CD14-positive monocyte (primary cell): ENCODE measurements at regions not wholly inside any gene's neighbourhood (a gene's known extent, or its start where the extent isn't known, plus 50 kb on each side); places are given as distances from the start of the nearest gene placed in this dataset.

ENCODE experiments used
- DNase-seq, 3 donors: peaks; one replicate each; pipeline ENCODE4 v3.0.0-alpha.2; 2011 to 2022
- H2AFZ ChIP-seq: 2 replicates; pipeline ENCODE4 v1.6.0; 2012; ENCODE audit warnings: mild to moderate bottlenecking, low read depth, low read length, inconsistent platforms; ENCODE audit not compliant: insufficient read depth, poor library complexity, severe bottlenecking
- H3K27ac ChIP-seq, 2 donors: 1 replicate in 1 of 2; 2 replicates in 1 of 2; pipeline ENCODE4 v1.5.1; 2012 to 2013; ENCODE audit warnings: low read length in 2 of 2, control low read depth in 1 of 2, inconsistent platforms in 1 of 2, low read depth in 1 of 2, mild to moderate bottlenecking in 1 of 2
- H3K27me3 ChIP-seq, 2 donors: one replicate each; pipeline versions ENCODE4 v1.6.0 to v1.6.1; 2011 to 2013; ENCODE audit warnings: low read length in 2 of 2; ENCODE audit not compliant: control insufficient read depth in 2 of 2, insufficient read depth in 2 of 2
- H3K36me3 ChIP-seq, 2 donors: replicated peaks in 1 of 2; 1 replicate in 1 of 2; 2 replicates in 1 of 2; pipeline versions ENCODE4 v1.5.1 to v1.6.1; 2012 to 2013; ENCODE audit warnings: low read length in 2 of 2, control low read depth in 1 of 2, inconsistent platforms in 1 of 2, mild to moderate bottlenecking in 1 of 2; ENCODE audit not compliant: insufficient read depth in 2 of 2, control insufficient read depth in 1 of 2
- H3K4me1 ChIP-seq, 2 donors: 1 replicate in 1 of 2; 2 replicates in 1 of 2; pipeline versions ENCODE4 v1.5.1 to v1.6.1; 2012 to 2013; ENCODE audit warnings: low read length in 2 of 2, control low read depth in 1 of 2, inconsistent platforms in 1 of 2, mild to moderate bottlenecking in 1 of 2, moderate library complexity in 1 of 2; ENCODE audit not compliant: insufficient read depth in 2 of 2, control insufficient read depth in 1 of 2
- H3K4me2 ChIP-seq: replicated peaks from 2 replicates; pipeline ENCODE3; 2012; ENCODE audit warnings: low read length, moderate library complexity, mild to moderate bottlenecking; ENCODE audit not compliant: poor library complexity, severe bottlenecking; ENCODE audit errors: extremely low read depth
- H3K4me3 ChIP-seq, 3 experiments: fragments of 200-600 bp in 1 of 3; sonication (generic) in 1 of 3; replicated peaks in 1 of 3; 1 replicate in 2 of 3; 2 replicates in 1 of 3; pipeline ENCODE4 v1.5.1; 2011 to 2013; ENCODE audit warnings: low read length in 3 of 3, mild to moderate bottlenecking in 3 of 3, control low read depth in 2 of 3, low read depth in 2 of 3, inconsistent platforms in 1 of 3, moderate library complexity in 1 of 3
- H3K79me2 ChIP-seq: 2 replicates; pipeline ENCODE4 v1.6.0; 2012; ENCODE audit warnings: mild to moderate bottlenecking, control low read depth, inconsistent platforms, low read length, moderate library complexity; ENCODE audit not compliant: insufficient read depth
- H3K9ac ChIP-seq: 2 replicates; pipeline ENCODE4 v1.6.0; 2017; ENCODE audit warnings: low read length, mild to moderate bottlenecking; ENCODE audit not compliant: insufficient read depth, poor library complexity, severe bottlenecking
- H3K9me3 ChIP-seq, 2 donors: replicated peaks in 1 of 2; 1 replicate in 1 of 2; 2 replicates in 1 of 2; pipeline versions ENCODE4 v1.5.1 to v1.6.1; 2012 to 2013; ENCODE audit warnings: low read length in 2 of 2, control low read depth in 1 of 2; ENCODE audit not compliant: control insufficient read depth in 1 of 2, insufficient read depth in 1 of 2
- H4K20me1 ChIP-seq: 2 replicates; pipeline ENCODE4 v1.6.0; 2012; ENCODE audit warnings: mild to moderate bottlenecking, low read length, control low read depth, moderate library complexity; ENCODE audit not compliant: insufficient read depth
- H3K27ac Mint-ChIP-seq, 7 donors: one replicate each; pipeline ENCODE4 v1.8.0; 2020; ENCODE audit warnings: mild to moderate bottlenecking in 7 of 7, mixed read lengths in 7 of 7, moderate library complexity in 6 of 7, inconsistent platforms in 2 of 7
- H3K27me3 Mint-ChIP-seq, 3 donors: one replicate each; pipeline ENCODE4 v1.8.0; 2021 to 2022; ENCODE audit warnings: low read depth in 3 of 3, mild to moderate bottlenecking in 3 of 3, mixed read lengths in 3 of 3, moderate library complexity in 3 of 3, inconsistent platforms in 1 of 3
- H3K36me3 Mint-ChIP-seq, 2 donors: one replicate each; pipeline ENCODE4 v1.8.0; 2020; ENCODE audit warnings: mixed read lengths in 2 of 2, inconsistent platforms in 1 of 2, mild to moderate bottlenecking in 1 of 2
- H3K4me1 Mint-ChIP-seq: one replicate; pipeline ENCODE4 v1.8.0; 2020; ENCODE audit warnings: mild to moderate bottlenecking, mixed read lengths
- H3K4me3 Mint-ChIP-seq, 2 donors: one replicate each; pipeline ENCODE4 v1.8.0; 2020; ENCODE audit warnings: mild to moderate bottlenecking in 2 of 2, mixed read lengths in 2 of 2, moderate library complexity in 1 of 2
- H3K9me3 Mint-ChIP-seq, 7 donors: one replicate each; pipeline ENCODE4 v1.8.0; 2020 to 2022; ENCODE audit warnings: mixed read lengths in 7 of 7, mild to moderate bottlenecking in 6 of 7, moderate library complexity in 6 of 7, inconsistent platforms in 2 of 7
- CTCF ChIP-seq: fragments of 200-600 bp; IDR thresholded peaks from one replicate; pipeline ENCODE4 v1.8.0; 2022; ENCODE audit warnings: antibody characterized with exemption, mild to moderate bottlenecking
- WGBS: methylation state at CpG from one replicate; pipeline ENCODE4 v1.1.5; 2013; ENCODE audit warnings: missing lambda C conversion rate; ENCODE audit not compliant: insufficient coverage; 5-methylcytosine and 5-hydroxymethylcytosine counted together
- intact Hi-C, 2 donors: fragments of 100-400 bp; cut with micrococcal nuclease; formaldehyde crosslinking; loops; one replicate each; pipeline versions ENCODE4 v1.15.0 to v1.15.1; 2023

GRCh38 chr2:59938181-59938580 lies 615.3 kb downstream of the BCL11A start:
- TF ChIP-seq CTCF = no peak
- Mint-ChIP-seq H3K36me3 (no peaks in the 10 kb centered on the region), H3K4me3 (no peak overlapping the region), H3K27ac (no peak overlapping the region), H3K4me1 (no peaks in the 10 kb centered on the region), H3K27me3 (no peaks in the 10 kb centered on the region), H3K9me3 (no peaks in the 10 kb centered on the region)
- no peaks in the 10 kb centered on the region for H3K4me1 ChIP-seq
- no peaks in the 10 kb centered on the region for H3K36me3 ChIP-seq
- no peak overlapping the region for H3K4me2 ChIP-seq
- no peak for DNase-seq
- no peak overlapping the region for H3K27ac ChIP-seq
- H3K9ac ChIP-seq = no peak overlapping the region
- H3K79me2 ChIP-seq = no peaks in the 10 kb centered on the region
- H3K27me3 ChIP-seq = no peaks in the 10 kb centered on the region
- H3K4me3 ChIP-seq = no peak overlapping the region
- no peaks in the 10 kb centered on the region for H4K20me1 ChIP-seq
- no peak overlapping the region for H2AFZ ChIP-seq
- intact Hi-C loops = no loop called here
- 100% methylated on average over 1 of the region's 2 CpGs for WGBS
- H3K9me3 ChIP-seq = no peaks in the 10 kb centered on the region

GRCh38 chr2:59936048-59936447 lies 617.4 kb downstream of the BCL11A start:
- Histone ChIP-seq H3K9me3 (no peaks in the 10 kb centered on the region), H3K4me2 (no peak overlapping the region), H3K27me3 (no peaks in the 10 kb centered on the region), H2AFZ (no peak overlapping the region), H3K4me3 (no peak overlapping the region), H3K36me3 (no peaks in the 10 kb centered on the region), H3K27ac (no peak overlapping the region), H3K4me1 (no peaks in the 10 kb centered on the region), H3K9ac (no peak overlapping the region), H3K79me2 (no peaks in the 10 kb centered on the region), H4K20me1 (no peaks in the 10 kb centered on the region)
- H3K27ac Mint-ChIP-seq = no peak overlapping the region
- no peak overlapping the region for H3K4me3 Mint-ChIP-seq
- no peaks in the 10 kb centered on the region for H3K36me3 Mint-ChIP-seq
- H3K4me1 Mint-ChIP-seq = no peaks in the 10 kb centered on the region
- DNase-seq = no peak
- peaks cover 0 to 5% (median 0%) of the 10 kb centered on the region in 7 donors for H3K9me3 Mint-ChIP-seq
- H3K27me3 Mint-ChIP-seq = no peaks in the 10 kb centered on the region
- intact Hi-C loops = no loop called here
- WGBS = 100% methylated on average over 2 of the region's 3 CpGs
- TF ChIP-seq CTCF = no peak
